Kidney tubule cell (primary cell): ENCODE measurements at regions not wholly inside any gene's neighbourhood (a gene's known extent, or its start where the extent isn't known, plus 50 kb on each side); places are given as distances from the start of the nearest gene placed in this dataset.
A peak's percentile ranks its signal among the peaks of the same experiment; 100 is the strongest.

Experiments
- DNase-seq: peaks from one replicate; pipeline ENCODE4 v3.0.0-alpha.2; 2018; ENCODE audit warnings: low spot score

DNA sequence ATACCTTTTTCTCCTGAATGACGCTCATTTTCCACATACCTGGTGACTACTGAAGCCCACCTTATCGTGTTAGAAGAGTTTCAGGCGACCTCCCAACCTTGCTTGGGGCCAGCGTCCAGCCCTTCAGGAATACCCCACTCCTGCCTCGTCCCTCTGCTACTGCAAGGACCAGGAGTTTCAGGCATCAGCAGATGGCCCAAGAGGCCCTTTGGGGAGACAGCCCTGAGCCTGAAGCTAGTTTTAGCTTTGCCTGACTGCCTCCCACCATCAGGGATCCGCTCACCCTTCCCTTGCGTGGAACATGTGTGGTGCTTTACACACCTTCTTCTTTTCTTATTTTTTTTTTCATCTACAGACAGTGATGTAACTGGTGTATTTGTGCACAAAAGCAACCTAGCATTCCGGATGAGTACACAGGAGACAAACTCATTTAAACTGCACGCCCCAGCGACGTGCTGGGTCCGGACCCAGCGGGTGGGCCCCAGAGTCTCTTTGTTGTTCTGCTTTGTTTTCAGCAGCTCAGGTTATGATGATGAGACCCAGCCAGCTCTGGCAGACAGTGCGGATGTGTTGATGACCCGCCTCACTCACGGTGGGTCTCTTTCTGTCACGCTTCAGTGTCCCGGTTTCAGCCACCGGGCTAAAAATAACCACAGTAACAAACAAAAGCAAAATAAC lies 242.4 kb downstream of the C16orf95 start:
- DNase-seq: peak; percentile 8

DNA sequence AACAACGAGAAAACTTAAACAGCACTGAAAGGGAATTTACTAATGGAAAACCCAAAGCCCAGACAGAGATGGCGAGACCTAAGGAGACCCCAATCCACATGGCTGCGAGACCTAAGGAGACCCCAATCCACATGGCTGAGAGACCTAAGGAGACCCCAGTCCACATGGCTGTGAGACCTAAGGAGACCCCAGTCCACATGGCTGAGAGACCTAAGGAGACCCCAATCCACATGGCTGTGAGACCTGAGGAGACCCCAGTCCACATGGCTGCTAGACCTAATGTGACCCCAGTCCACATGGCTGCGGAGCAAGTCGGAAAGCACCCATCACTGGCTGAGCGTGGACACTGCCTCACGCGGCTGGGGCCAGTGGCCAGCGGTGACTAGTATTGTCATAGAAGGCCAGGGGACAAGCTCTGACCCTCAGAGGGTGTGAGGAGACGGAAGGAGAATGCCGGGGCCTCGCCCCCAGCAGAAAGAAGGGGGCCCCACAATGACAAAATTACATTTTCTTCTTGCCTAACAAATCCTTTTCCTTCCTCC lies 241.8 kb downstream of the C16orf95 start:
- DNase-seq: no peak

GRCh38 chr16:87076331-87076949 lies 240.8 kb downstream of the C16orf95 start:
- no peak for DNase-seq

- DNase-seq: peak; percentile 63
Observed at GRCh38 chr16:87076950-87077749, 240.0 kb downstream of the C16orf95 start.

DNA sequence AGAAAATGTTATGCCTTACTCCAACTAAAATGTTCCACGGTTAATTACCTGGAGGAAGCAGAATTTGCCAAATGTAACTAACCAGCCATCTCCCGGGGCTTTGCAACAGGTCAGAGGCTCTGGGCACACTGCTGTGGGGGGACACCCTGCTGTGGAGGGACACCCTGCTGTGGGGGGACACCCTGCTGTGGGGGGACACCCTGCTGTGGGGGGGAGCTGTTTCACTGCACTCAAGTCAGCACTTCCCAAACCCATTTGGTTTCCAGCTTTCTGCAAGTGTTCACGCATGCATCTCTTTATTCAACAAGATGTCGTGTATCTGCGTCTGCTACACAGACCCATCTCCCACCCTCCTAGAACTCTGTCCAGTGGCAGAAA lies 239.5 kb downstream of the C16orf95 start:
- DNase-seq: no peak

DNA sequence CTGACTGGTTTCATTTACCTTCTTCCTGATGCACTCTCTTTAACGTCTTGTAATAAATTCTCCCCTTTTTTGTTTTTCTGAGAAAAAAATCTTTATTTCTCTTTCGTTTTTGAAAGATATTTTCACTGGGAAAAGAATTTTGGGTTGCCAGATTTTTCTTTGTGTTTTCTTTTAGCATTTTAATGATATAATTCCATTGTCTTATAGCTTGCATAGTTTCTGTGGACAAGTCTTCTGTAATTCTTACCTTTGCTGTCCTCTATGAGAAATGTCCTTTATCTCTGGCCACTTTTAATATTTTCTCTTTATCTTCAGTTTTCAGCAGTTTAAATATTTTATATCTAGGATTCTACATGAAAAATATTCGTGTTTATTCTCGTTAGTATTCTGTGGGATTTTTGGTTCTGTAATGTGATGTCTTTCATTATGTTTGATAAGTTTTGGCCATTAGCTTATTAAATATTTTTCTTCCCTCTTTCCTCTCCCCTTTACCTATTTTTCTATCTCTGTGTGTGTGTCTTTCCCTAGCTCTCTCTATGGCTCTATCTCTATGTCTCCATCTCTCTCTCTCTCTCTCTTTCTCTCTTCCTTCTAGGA lies 236.5 kb downstream of the C16orf95 start:
- DNase-seq: no peak

- DNase-seq: no peak
Observed at GRCh38 chr16:87085441-87085840, 231.8 kb downstream of the C16orf95 start.

GRCh38 chr16:87086156-87086555 lies 231.0 kb downstream of the C16orf95 start:
- no peak for DNase-seq

DNA sequence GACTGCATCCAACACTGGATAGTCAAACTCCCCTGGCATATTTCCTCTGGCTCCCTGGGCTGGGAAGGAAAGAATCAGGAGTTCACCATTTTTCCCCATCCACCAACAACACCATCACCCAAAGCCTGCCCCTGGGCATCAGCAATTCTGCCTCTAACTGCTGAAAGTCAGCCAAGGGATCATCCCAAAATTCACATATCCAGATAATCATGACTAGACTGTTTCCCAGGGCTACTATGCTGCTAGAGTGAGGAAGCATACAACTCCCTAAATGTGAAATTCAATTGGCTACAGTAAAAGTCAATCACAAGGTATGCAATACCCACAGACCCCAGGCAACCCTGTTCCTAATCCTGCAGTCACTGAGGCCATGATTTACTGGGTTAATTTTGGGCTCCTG lies 230.6 kb downstream of the C16orf95 start:
- DNase-seq: no peak

GRCh38 chr16:87092958-87093357 lies 224.2 kb downstream of the C16orf95 start:
- DNase-seq: no peak

- no peak for DNase-seq
Observed at GRCh38 chr16:87093804-87094555, 223.2 kb downstream of the C16orf95 start.

DNA sequence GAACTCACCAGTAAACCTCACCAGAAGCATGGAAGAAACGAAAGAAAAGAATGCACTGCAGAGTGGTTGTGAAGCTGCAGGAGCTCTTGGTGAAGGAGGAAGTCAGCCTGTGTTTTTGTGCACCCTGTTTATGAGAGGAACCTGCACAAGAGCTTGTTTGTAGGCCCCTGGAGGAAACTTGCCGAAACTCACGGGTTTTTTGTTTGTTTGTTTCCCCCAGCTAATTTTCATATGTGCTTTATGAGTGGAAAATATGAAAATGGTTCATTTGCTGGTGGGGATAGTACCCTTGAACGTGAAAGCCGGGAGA lies 222.7 kb downstream of the C16orf95 start:
- no peak for DNase-seq

DNA sequence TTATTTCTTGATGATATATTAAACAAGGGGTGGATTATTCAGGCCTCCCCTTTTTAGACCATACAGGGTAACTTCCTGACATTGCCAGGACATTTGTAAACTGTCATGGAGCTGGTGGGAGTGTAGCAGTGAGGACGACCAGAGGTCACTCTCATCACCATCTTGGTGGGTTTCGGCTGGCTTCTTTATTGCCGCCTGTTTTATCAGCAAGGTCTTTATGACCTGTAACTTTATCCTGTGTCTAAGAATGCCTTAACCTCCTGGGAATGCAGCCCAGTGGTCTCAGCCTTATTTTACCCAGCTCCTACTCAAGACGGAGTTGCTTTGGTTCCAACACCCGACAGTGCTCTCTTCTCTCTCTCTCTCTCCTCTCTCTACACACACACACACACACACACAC lies 221.9 kb downstream of the C16orf95 start:
- no peak for DNase-seq

GRCh38 chr16:87096746-87097333 lies 220.4 kb downstream of the C16orf95 start:
- no peak for DNase-seq

DNA sequence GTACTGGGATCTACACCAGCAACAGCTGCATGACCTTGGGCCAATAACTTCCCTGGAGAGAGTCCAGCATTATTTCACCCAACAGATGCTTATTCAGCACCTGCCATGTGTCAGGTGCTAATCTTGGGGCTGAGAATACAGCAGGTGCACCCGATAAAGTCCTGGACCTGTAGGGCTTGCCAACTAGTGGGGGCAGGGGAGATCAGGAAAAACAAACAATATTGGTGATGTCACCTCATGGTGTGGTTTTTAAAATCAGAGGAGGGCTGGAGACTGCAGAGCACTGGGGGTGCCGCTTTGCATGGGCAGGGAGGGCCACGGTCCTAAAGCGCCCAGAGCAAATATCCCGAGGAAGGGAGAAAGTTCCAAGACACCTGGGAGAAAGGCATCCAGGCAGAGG lies 218.8 kb downstream of the C16orf95 start:
- no peak for DNase-seq

- DNase-seq: no peak
Observed at GRCh38 chr16:87098976-87099720, 218.0 kb downstream of the C16orf95 start.

GRCh38 chr16:87100306-87101058 lies 216.7 kb downstream of the C16orf95 start:
- no peak for DNase-seq

DNA sequence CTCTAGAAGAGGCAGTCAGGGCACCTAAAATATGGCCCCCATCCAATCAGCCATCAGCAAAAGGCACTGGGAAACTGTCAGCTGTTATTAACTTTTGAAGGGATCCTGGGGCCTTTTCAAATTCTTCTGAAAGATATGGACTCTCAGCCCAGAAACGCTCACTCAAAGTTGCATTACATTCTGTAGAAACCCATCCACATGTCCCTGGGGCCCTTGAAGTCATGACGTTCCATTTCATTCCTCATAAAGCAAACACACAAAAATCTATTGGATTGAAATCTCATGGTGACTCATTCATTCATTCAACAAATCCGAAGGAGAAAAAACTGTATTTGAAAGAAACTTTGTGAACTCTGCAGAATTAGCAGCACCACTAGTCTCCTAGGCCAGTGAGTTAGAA lies 215.3 kb downstream of the C16orf95 start:
- no peak for DNase-seq

- no peak for DNase-seq
Observed at GRCh38 chr16:87107201-87107600, 210.0 kb downstream of the C16orf95 start.

GRCh38 chr16:87108278-87108677 lies 208.9 kb downstream of the C16orf95 start:
- DNase-seq: no peak
